ENCODE measurements at regions not wholly inside any gene's neighbourhood (a gene's known extent, or its start where the extent isn't known, plus 50 kb on each side); places are given as distances from the start of the nearest gene placed in this dataset.

DNA sequence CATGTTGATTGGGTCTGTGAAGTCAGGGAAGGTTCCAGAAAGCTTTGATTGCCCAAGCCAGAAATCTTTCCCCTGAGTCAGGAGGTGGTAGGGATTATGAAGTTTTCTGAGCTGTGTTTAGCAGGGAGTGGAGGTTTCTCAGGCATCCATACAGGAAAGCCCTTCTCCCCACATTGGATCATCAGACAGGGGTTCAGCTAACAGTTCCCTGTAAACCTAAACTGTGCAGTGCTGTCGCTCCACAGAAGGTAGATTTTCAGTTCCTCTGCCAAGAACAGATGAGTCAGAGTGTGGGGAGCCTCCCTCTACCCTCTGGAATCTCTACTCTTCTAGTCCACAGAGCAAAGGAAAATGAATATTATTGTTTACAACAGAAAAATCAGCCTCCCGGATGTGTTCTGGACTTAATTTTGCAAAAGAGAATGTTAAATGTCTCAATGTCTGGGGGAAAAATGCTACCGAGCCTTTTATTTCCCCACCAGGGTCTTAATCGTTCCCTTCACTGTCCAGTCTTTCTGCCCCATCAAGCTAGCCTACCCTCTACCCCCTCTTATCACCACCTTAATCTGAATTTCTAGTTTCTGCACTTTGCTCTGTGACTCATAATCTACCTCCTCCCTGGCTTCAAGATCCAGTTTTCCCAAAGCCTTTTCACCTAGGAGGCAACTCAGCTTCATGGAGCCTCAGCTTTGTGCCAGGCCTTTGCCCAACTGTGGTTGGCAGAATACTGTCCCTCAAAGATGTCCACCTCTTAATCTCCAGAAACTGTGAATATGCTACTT lies 355.6 kb downstream of the PRDM2 start:
- Histone ChIP-seq H3K27me3 (ENCODE audit: low read depth) (no peaks in the 10 kb centered on the region), H3K27ac (no peak overlapping the region), H3K4me1 (no peaks in the 10 kb centered on the region), H3K4me3 (no peak overlapping the region), H3K9me3 (no peaks in the 10 kb centered on the region), H3K36me3 (no peaks in the 10 kb centered on the region)
- no peak for DNase-seq
- intact Hi-C loops (cut with DNase I): no loop called here
- ATAC-seq: no peak
- no peak for TF ChIP-seq CTCF (IDR thresholded peaks at IDR 0.05)

- ATAC-seq (no peak), DNase-seq (no peak)
- TF ChIP-seq CTCF (IDR thresholded peaks at IDR 0.05): no peak
- H3K4me3 ChIP-seq: no peak overlapping the region
- H3K4me1 ChIP-seq: no peaks in the 10 kb centered on the region
- no peak overlapping the region for H3K27ac ChIP-seq
- no peaks in the 10 kb centered on the region for H3K27me3 ChIP-seq (ENCODE audit: low read depth)
- intact Hi-C loops (cut with DNase I): no loop called here
- H3K36me3 ChIP-seq: no peaks in the 10 kb centered on the region
- no peaks in the 10 kb centered on the region for H3K9me3 ChIP-seq
Measured at GRCh38 chr1:14057640-14058039, 357.7 kb downstream of the PRDM2 start.

DNA sequence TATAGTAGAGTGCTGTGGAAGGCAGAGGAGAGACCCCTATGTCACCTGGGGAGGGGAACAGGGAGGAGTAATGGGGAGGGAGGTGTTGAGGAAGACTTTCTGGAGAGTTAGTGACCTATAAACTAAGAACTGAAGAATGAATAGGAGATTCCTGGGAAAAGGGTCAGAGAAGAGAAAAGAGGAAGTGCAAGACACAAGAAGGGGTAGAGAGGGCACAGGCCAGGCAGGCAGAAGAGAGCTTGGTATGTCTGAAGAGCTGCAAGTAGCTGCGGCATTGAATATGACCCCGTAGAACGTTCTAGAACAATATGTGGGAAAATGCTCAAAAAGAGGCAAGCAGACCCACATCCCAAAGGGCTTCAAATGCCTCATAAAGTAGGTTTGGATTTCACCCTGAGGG lies 361.2 kb downstream of the PRDM2 start:
- no peaks in the 10 kb centered on the region for H3K36me3 ChIP-seq
- H3K27ac ChIP-seq: no peak overlapping the region
- no peaks in the 10 kb centered on the region for H3K4me1 ChIP-seq
- ATAC-seq (no peak), DNase-seq (no peak)
- no peak overlapping the region for H3K4me3 ChIP-seq
- no peaks in the 10 kb centered on the region for H3K9me3 ChIP-seq
- no peaks in the 10 kb centered on the region for H3K27me3 ChIP-seq (ENCODE audit: low read depth)
- intact Hi-C loops (cut with DNase I): no loop called here
- TF ChIP-seq CTCF (IDR thresholded peaks at IDR 0.05): no peak

DNA sequence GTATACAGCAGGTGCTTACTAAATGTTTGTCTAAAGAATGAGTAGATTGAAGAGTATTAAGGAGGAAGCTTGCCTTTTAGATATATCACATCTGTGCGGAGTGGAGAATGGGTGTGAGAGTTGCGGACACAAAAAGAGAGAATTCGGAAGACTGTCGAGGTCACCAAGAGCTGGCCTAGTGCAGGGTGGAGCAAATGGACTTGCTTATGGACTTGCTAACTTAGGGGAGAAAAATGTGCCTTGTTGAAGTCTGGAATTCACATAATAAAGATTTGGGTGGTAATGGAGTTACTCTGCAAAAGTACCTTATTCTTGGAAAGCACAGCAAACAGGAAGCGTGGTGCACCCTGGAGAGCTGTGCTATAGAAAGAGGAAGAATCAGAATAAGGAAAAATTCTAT lies 361.7 kb downstream of the PRDM2 start:
- H3K27me3 ChIP-seq (ENCODE audit: low read depth): no peaks in the 10 kb centered on the region
- no peak for TF ChIP-seq CTCF (IDR thresholded peaks at IDR 0.05)
- no peak for ATAC-seq
- intact Hi-C loops (cut with DNase I): no loop called here
- H3K4me3 ChIP-seq: no peak overlapping the region
- no peak for DNase-seq
- H3K27ac ChIP-seq: no peak overlapping the region
- no peaks in the 10 kb centered on the region for H3K4me1 ChIP-seq
- no peaks in the 10 kb centered on the region for H3K9me3 ChIP-seq
- H3K36me3 ChIP-seq: no peaks in the 10 kb centered on the region

DNA sequence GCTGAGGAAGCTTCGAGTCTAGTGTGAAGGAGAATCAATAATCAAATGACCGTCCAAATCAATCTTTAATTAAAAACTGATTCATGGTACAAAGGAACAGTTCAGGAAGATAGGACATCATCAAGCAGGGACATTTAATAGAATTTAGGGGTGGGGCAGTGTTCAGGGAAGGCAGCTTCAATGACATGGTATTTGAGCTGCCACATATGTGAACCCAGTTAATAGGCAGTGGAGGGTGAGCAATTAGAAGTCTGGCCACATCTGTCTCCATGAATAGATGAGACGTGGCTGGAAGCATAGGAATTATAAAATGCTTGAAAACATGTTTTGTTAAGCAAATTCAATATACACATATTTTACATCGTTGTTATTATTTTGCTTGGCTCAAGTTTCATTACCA lies 362.7 kb downstream of the PRDM2 start:
- H3K9me3 ChIP-seq: no peaks in the 10 kb centered on the region
- no peak for DNase-seq

More for the DNA sequence above, 362.7 kb downstream of the PRDM2 start:
- Histone ChIP-seq H3K36me3 (no peaks in the 10 kb centered on the region), H3K4me3 (no peak overlapping the region), H3K27me3 (ENCODE audit: low read depth) (no peaks in the 10 kb centered on the region), H3K27ac (no peak overlapping the region), H3K4me1 (no peaks in the 10 kb centered on the region)
- no peak for TF ChIP-seq CTCF (IDR thresholded peaks at IDR 0.05)
- intact Hi-C loops (cut with DNase I): no loop called here
- no peak for ATAC-seq

Data from lower lobe of right lung (tissue), 2 donors.